Astrocyte of the cerebellum (primary cell): ENCODE measurements at regions not wholly inside any gene's neighbourhood (a gene's known extent, or its start where the extent isn't known, plus 50 kb on each side); places are given as distances from the start of the nearest gene placed in this dataset.

Experiments used
- DNase-seq: peaks from one replicate; pipeline ENCODE4 v3.0.0-alpha.2; 2011; ENCODE audit warnings: low read depth
- H3K4me3 ChIP-seq: 2 replicates; pipeline ENCODE4 v1.5.1; 2011; ENCODE audit warnings: mild to moderate bottlenecking, low read depth, low read length, moderate library complexity
- CTCF ChIP-seq: IDR thresholded peaks from 2 replicates; pipeline ENCODE4 v1.5.1; 2012; ENCODE audit warnings: low read length, low read depth, moderate library complexity, mild to moderate bottlenecking; ENCODE audit errors: missing control alignments
- in situ Hi-C: cut with HindIII; loops from 2 replicates; pipeline ENCODE4 v1.10.0; 2017; ENCODE audit warnings: low sequenced_read_pairs

- in situ Hi-C loops = no loop called here
- no peak overlapping the region for H3K4me3 ChIP-seq
- no peak for DNase-seq
Measured at GRCh38 chr11:134733646-134734045, 321.6 kb upstream of the B3GAT1 start.

GRCh38 chr11:134731213-134731961 lies 319.3 kb upstream of the B3GAT1 start:
- DNase-seq = no peak
- H3K4me3 ChIP-seq = no peak overlapping the region
- in situ Hi-C loops = no loop called here
- no peak for TF ChIP-seq CTCF

More at GRCh38 chr11:134733646-134734045, 321.6 kb upstream of the B3GAT1 start:
- no peak for TF ChIP-seq CTCF

GRCh38 chr11:134730561-134731212 lies 318.6 kb upstream of the B3GAT1 start:
- no peak for TF ChIP-seq CTCF
- in situ Hi-C loops = no loop called here
- no peak for DNase-seq
- no peak overlapping the region for H3K4me3 ChIP-seq

GRCh38 chr11:134730101-134730500 lies 318.1 kb upstream of the B3GAT1 start:
- TF ChIP-seq CTCF = no peak
- in situ Hi-C loops = no loop called here
- no peak overlapping the region for H3K4me3 ChIP-seq
- no peak for DNase-seq

- no peak for TF ChIP-seq CTCF
- no peak overlapping the region for H3K4me3 ChIP-seq
- in situ Hi-C loops = no loop called here
- DNase-seq = no peak
Measured at GRCh38 chr11:134728186-134728585, 316.1 kb upstream of the B3GAT1 start.

- no peak for TF ChIP-seq CTCF
- no peak overlapping the region for H3K4me3 ChIP-seq
- in situ Hi-C loops = no loop called here
- DNase-seq = no peak
Measured at GRCh38 chr11:134727636-134728035, 315.6 kb upstream of the B3GAT1 start.
